Endothelial cell of umbilical vein (primary cell): ENCODE measurements at regions not wholly inside any gene's neighbourhood (a gene's known extent, or its start where the extent isn't known, plus 50 kb on each side); places are given as distances from the start of the nearest gene placed in this dataset.

Source experiments
- BruUV-seq: library from RNA; stranded (reverse); fragments of 400-500 nt; replicated peaks from 2 replicates; lab custom pipeline; 2021; lab: Mats Ljungman, UMichigan
- CTCF ChIA-PET: fragments of 300-600, 350-600 bp; sonication (Branson Sonifier 250); formaldehyde crosslinking; loops from one replicate; lab custom pipeline; 2021; ENCODE audit warnings: antibody characterized with exemption, inconsistent platforms; lab: Charles Lee
- POLR2A ChIA-PET: fragments of 300-600, 350-600 bp; sonication (Branson Sonifier 250); formaldehyde crosslinking; loops from one replicate; lab custom pipeline; 2021; ENCODE audit warnings: antibody characterized with exemption, inconsistent platforms; lab: Charles Lee
- DNase-seq: peaks from one replicate; pipeline ENCODE4 v3.0.0-alpha.2; 2011; ENCODE audit warnings: low read depth, low spot score
- FAIRE-seq: peaks from 2 replicates; lab custom pipeline; 2011; peaks lifted over from hg19 to GRCh38; lab: Jason Lieb, UNC
- H2AFZ ChIP-seq: 2 replicates; pipeline ENCODE4 v1.6.0; 2012; ENCODE audit warnings: low read depth, low read length, control low read depth, inconsistent platforms
- H3K27ac ChIP-seq: 2 replicates; pipeline ENCODE4 v1.5.1; 2011; ENCODE audit warnings: low read depth, mild to moderate bottlenecking, control low read depth, low read length, moderate library complexity; ENCODE audit not compliant: insufficient read depth
- H3K27me3 ChIP-seq, 2 experiments: 2 replicates each; pipeline versions ENCODE4 v1.6.0 to v1.6.1; 2011; ENCODE audit warnings: low read length in 2 of 2, mixed read lengths in 1 of 2; ENCODE audit not compliant: control insufficient read depth in 2 of 2, insufficient read depth in 2 of 2
- H3K36me3 ChIP-seq, 2 experiments: 2 replicates in 1 of 2; 3 replicates in 1 of 2; pipeline ENCODE4 v1.5.1; 2011; ENCODE audit warnings: low read length in 2 of 2, mild to moderate bottlenecking in 1 of 2, moderate library complexity in 1 of 2; ENCODE audit not compliant: control insufficient read depth in 2 of 2, insufficient read depth in 2 of 2; ENCODE audit errors: extremely low read depth in 1 of 2
- H3K4me1 ChIP-seq: 3 replicates; pipeline ENCODE4 v1.5.1; 2011; ENCODE audit warnings: mild to moderate bottlenecking, low read length; ENCODE audit not compliant: control insufficient read depth, insufficient read depth; ENCODE audit errors: extremely low read depth
- H3K4me2 ChIP-seq: 2 replicates; pipeline ENCODE4 v1.6.1; 2011; ENCODE audit warnings: low read length, control low read depth, mixed read lengths; ENCODE audit not compliant: insufficient read depth
- H3K4me3 ChIP-seq, 3 experiments: fragments of 200-600 bp in 1 of 3; sonication (generic), shearing (Covaris generic) in 1 of 3; replicated peaks in 1 of 3; 2 replicates each; pipeline ENCODE4 v1.5.1; 2011 to 2016; ENCODE audit warnings: control low read depth in 3 of 3, low read length in 3 of 3, mild to moderate bottlenecking in 2 of 3, inconsistent platforms in 1 of 3, low read depth in 1 of 3, moderate library complexity in 1 of 3; ENCODE audit not compliant: insufficient read depth in 1 of 3
- H3K79me2 ChIP-seq: 2 replicates; pipeline ENCODE4 v1.6.0; 2012; ENCODE audit warnings: low read length, inconsistent platforms; ENCODE audit not compliant: control insufficient read depth, insufficient read depth
- H3K9ac ChIP-seq: replicated peaks from 2 replicates; pipeline ENCODE3; 2011; ENCODE audit warnings: low read length, control low read depth; ENCODE audit not compliant: insufficient read depth; ENCODE audit errors: extremely low read depth
- H3K9me1 ChIP-seq: replicated peaks from 3 replicates; pipeline ENCODE4 v1.6.0; 2011; ENCODE audit warnings: mild to moderate bottlenecking, low read length; ENCODE audit not compliant: control insufficient read depth, insufficient read depth; ENCODE audit errors: extremely low read depth
- H3K9me3 ChIP-seq: replicated peaks from 2 replicates; pipeline ENCODE4 v1.5.1; 2012; ENCODE audit warnings: low read length, inconsistent platforms; ENCODE audit not compliant: control insufficient read depth, insufficient read depth
- H4K20me1 ChIP-seq: replicated peaks from 2 replicates; pipeline ENCODE3; 2011; ENCODE audit warnings: mild to moderate bottlenecking, low read length; ENCODE audit not compliant: control insufficient read depth, insufficient read depth; ENCODE audit errors: extremely low read depth
- FOS ChIP-seq: IDR thresholded peaks from 2 replicates; pipeline ENCODE4 v1.6.1; 2011; ENCODE audit warnings: mild to moderate bottlenecking, low read length, moderate library complexity, borderline replicate concordance; ENCODE audit not compliant: insufficient read depth
- GATA2 ChIP-seq: IDR thresholded peaks from 2 replicates; pipeline ENCODE4 v1.7.0; 2011; ENCODE audit warnings: low read depth, mild to moderate bottlenecking, moderate library complexity, mixed read lengths, low read length; ENCODE audit not compliant: insufficient read length, insufficient read depth
- MYC ChIP-seq: IDR thresholded peaks from one replicate; pipeline ENCODE4 v1.6.1; 2011; ENCODE audit warnings: mild to moderate bottlenecking, low read depth, low read length
- POLR2A ChIP-seq: IDR thresholded peaks from 2 replicates; pipeline ENCODE4 v1.6.1; 2012; ENCODE audit warnings: low read depth, mild to moderate bottlenecking, control low read depth, low read length
- dilution Hi-C: fragments of 300-500 bp; cut with MboI; formaldehyde crosslinking; loops from one replicate; pipeline ENCODE4 v1.15.0; 2019; ENCODE audit warnings: low sequenced_read_pairs; ENCODE audit not compliant: extremely low pct_ligation_motif_present
- intact Hi-C: fragments of 100-400 bp; cut with micrococcal nuclease; formaldehyde crosslinking; loops from one replicate; pipeline ENCODE4 v1.10.0; 2022
- TF ChIP-seq, protein P1 (sequence below): IDR thresholded peaks from 2 replicates; pipeline ENCODE4 v1.6.1; 2011; ENCODE audit not compliant: insufficient read depth, insufficient read length
- TF ChIP-seq, protein P2 (sequence below), 2 donors: IDR thresholded peaks; 1 replicate in 1 of 2; 2 replicates in 1 of 2; pipeline ENCODE4 v1.5.1; 2011; ENCODE audit warnings: low read length in 2 of 2, mild to moderate bottlenecking in 2 of 2, moderate library complexity in 2 of 2, control low read depth in 1 of 2, inconsistent platforms in 1 of 2, low read depth in 1 of 2; ENCODE audit not compliant: insufficient read depth in 1 of 2; ENCODE audit errors: extremely low read depth in 1 of 2

DNA sequence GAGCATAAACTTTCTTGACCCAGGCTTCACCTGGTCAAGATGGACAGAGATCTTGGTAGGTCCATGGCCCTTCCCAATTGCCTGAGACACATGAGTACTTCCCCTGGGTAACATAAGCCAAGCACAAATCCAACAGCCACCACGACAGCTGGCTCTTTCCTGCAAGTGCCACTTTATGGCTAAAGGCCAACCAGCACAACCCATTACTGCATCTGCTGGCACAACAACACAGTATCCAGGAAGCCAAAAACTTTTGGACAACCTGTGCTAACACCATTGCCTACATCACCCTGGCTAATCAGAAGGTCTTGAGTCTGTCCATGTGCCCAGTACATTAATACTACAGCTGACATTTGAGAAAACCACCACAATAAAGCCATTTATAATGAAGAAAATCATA, 548.0 kb upstream of the SEMA3D start:
- no peaks in the 10 kb centered on the region for H3K27me3 ChIP-seq
- H3K4me2 ChIP-seq, result no peak overlapping the region
- no peaks in the 10 kb centered on the region for H4K20me1 ChIP-seq
- BruUV-seq, result no TSS peak
- CTCF ChIA-PET, result interaction anchor here (1.0 to 1.1 kb wide), 3 partner anchors 8 to 15 kb away, joined by 3 to 5 read pairs (median 4); no protein-coding TSS in a partner anchor
- no peaks in the 10 kb centered on the region for H3K9me1 ChIP-seq
- H3K27ac ChIP-seq, result no peak overlapping the region
- no peak overlapping the region for H2AFZ ChIP-seq
- H3K9ac ChIP-seq, result no peak overlapping the region
- H3K79me2 ChIP-seq, result no peaks in the 10 kb centered on the region
- TF ChIP-seq GATA2 (no peak), FOS (no peak), POLR2A (no peak)
- H3K36me3 ChIP-seq, result no peaks in the 10 kb centered on the region
- intact Hi-C loops (no loop called here), dilution Hi-C loops (no loop called here)
- no peak for DNase-seq
- no peak overlapping the region for H3K4me3 ChIP-seq
- FAIRE-seq, result no peak
- no peaks in the 10 kb centered on the region for H3K4me1 ChIP-seq
- no peaks in the 10 kb centered on the region for H3K9me3 ChIP-seq
- POLR2A ChIA-PET, result no interaction called here

DNA sequence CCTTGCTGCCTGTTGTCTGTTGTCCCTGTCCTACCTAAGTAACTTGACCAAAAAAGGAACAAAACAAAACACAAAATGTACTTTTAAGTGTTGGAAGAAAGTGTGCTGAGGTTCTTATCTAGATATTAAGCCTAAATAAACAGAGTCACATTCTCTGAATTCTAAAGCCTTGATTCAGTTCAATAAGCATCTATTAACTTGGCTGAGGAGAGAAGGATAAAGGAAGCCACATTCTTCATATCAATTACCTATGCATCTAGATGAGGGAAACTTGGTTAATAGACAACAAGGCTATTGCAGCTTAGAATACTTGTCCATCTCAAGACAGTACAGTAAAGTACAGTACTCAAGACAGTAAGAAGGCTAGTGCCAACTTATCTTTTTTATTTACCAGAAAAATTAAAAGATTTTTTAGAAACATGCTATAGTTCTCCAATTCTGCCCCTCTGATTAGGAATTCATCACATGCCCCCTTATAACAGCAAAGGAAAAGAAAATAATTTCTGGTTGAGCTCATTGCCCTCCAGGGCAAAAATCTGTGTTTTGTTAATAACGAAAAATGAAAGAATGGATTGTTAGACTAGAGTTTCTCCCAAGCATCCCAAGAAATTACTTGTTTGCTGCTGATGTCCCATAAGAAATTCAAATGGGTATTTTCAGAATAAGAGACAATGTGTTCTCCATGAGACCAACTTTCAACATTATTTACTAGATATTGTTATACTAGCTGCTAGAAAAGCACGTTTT, 546.5 kb upstream of the SEMA3D start:
- H3K4me2 ChIP-seq, result no peak overlapping the region
- FAIRE-seq (no peak), DNase-seq (no peak)
- H3K36me3 ChIP-seq, result no peaks in the 10 kb centered on the region
- dilution Hi-C loops (no loop called here), intact Hi-C loops (no loop called here)
- no peak overlapping the region for H3K4me3 ChIP-seq
- no peaks in the 10 kb centered on the region for H3K4me1 ChIP-seq
- no TSS peak for BruUV-seq
- H2AFZ ChIP-seq, result no peak overlapping the region
- no peaks in the 10 kb centered on the region for H3K9me1 ChIP-seq
- CTCF ChIA-PET, result interaction anchor here (1.1 kb wide), 1 partner anchor 16 kb away, joined by 5 read pairs; no protein-coding TSS in a partner anchor
- H3K79me2 ChIP-seq, result no peaks in the 10 kb centered on the region
- POLR2A ChIA-PET, result no interaction called here
- no peaks in the 10 kb centered on the region for H4K20me1 ChIP-seq
- no peaks in the 10 kb centered on the region for H3K9me3 ChIP-seq
- H3K27me3 ChIP-seq, result no peaks in the 10 kb centered on the region
- H3K27ac ChIP-seq, result no peak overlapping the region
- TF ChIP-seq FOS, result no peak
- TF ChIP-seq, protein P1, sequence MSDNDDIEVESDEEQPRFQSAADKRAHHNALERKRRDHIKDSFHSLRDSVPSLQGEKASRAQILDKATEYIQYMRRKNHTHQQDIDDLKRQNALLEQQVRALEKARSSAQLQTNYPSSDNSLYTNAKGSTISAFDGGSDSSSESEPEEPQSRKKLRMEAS, result no peak
- no peak for TF ChIP-seq MYC
- TF ChIP-seq, protein P2, sequence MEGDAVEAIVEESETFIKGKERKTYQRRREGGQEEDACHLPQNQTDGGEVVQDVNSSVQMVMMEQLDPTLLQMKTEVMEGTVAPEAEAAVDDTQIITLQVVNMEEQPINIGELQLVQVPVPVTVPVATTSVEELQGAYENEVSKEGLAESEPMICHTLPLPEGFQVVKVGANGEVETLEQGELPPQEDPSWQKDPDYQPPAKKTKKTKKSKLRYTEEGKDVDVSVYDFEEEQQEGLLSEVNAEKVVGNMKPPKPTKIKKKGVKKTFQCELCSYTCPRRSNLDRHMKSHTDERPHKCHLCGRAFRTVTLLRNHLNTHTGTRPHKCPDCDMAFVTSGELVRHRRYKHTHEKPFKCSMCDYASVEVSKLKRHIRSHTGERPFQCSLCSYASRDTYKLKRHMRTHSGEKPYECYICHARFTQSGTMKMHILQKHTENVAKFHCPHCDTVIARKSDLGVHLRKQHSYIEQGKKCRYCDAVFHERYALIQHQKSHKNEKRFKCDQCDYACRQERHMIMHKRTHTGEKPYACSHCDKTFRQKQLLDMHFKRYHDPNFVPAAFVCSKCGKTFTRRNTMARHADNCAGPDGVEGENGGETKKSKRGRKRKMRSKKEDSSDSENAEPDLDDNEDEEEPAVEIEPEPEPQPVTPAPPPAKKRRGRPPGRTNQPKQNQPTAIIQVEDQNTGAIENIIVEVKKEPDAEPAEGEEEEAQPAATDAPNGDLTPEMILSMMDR (IDR thresholded peaks at IDR 0.05; ENCODE audit: extremely low read depth in 1 of 2, insufficient read depth in 1 of 2, low read depth in 1 of 2, low read length in 2 of 2), result no peak
- TF ChIP-seq GATA2, result no peak
- H3K9ac ChIP-seq, result no peak overlapping the region
